DOHH2 (cell line): ENCODE measurements at regions not wholly inside any gene's neighbourhood (a gene's known extent, or its start where the extent isn't known, plus 50 kb on each side); places are given as distances from the start of the nearest gene placed in this dataset.
"Not testable (repeated sequence)": the region's sequence is repeated elsewhere in the genome, so short reads cannot be mapped to it uniquely, and the experiment has no call there.

ENCODE experiments used
- H3F3A ChIP-seq: fragments of 200-600 bp; sonication (generic), shearing (Covaris generic); 2 replicates; pipeline ENCODE4 v1.6.0; 2016; ENCODE audit warnings: antibody characterized with exemption, mild to moderate bottlenecking; ENCODE audit not compliant: control insufficient read depth, insufficient read depth
- H3K27ac ChIP-seq: fragments of 200-600 bp; sonication (generic); 2 replicates; pipeline ENCODE4 v1.5.1; 2014; ENCODE audit warnings: low read depth, mild to moderate bottlenecking, low read length, moderate library complexity
- H3K27me3 ChIP-seq: fragments of 200-600 bp; sonication (generic); 2 replicates; pipeline ENCODE4 v1.6.1; 2014; ENCODE audit warnings: mild to moderate bottlenecking, low read length, mixed read lengths; ENCODE audit not compliant: control insufficient read depth
- H3K36me3 ChIP-seq: fragments of 200-600 bp; sonication (generic); 2 replicates; pipeline ENCODE4 v1.6.1; 2014; ENCODE audit warnings: mild to moderate bottlenecking, low read length, moderate library complexity, mixed read lengths; ENCODE audit not compliant: control insufficient read depth
- H3K4me1 ChIP-seq: fragments of 200-600 bp; sonication (generic); 2 replicates; pipeline ENCODE4 v1.6.1; 2014; ENCODE audit warnings: mild to moderate bottlenecking, low read length, mixed read lengths; ENCODE audit not compliant: control insufficient read depth
- H3K4me2 ChIP-seq: fragments of 200-600 bp; sonication (generic); 2 replicates; pipeline ENCODE4 v1.6.0; 2014; ENCODE audit warnings: mild to moderate bottlenecking, low read length, moderate library complexity
- H3K4me3 ChIP-seq: fragments of 200-600 bp; sonication (generic); 2 replicates; pipeline ENCODE4 v1.5.1; 2014; ENCODE audit warnings: mild to moderate bottlenecking, low read length, mixed read lengths
- H3K79me2 ChIP-seq: fragments of 200-600 bp; sonication (generic); 2 replicates; pipeline ENCODE4 v1.6.1; 2014; ENCODE audit warnings: mild to moderate bottlenecking, low read length, mixed read lengths; ENCODE audit not compliant: control insufficient read depth
- H3K9me2 ChIP-seq: fragments of 200-600 bp; sonication (generic); replicated peaks from 2 replicates; pipeline ENCODE4 v1.6.1; 2014; ENCODE audit warnings: mild to moderate bottlenecking, low read length, mixed read lengths; ENCODE audit not compliant: control insufficient read depth
- H3K9me3 ChIP-seq: fragments of 200-600 bp; sonication (generic); 2 replicates; pipeline ENCODE4 v1.6.1; 2014; ENCODE audit warnings: antibody characterized with exemption, low read length, mixed read lengths; ENCODE audit not compliant: control insufficient read depth, insufficient read depth
- H4K20me1 ChIP-seq: fragments of 200-600 bp; sonication (generic); 2 replicates; pipeline ENCODE4 v1.6.0; 2014; ENCODE audit warnings: low read depth, mild to moderate bottlenecking, antibody characterized with exemption, low read length, moderate library complexity; ENCODE audit not compliant: control insufficient read depth, insufficient read depth
- CTCF ChIP-seq: fragments of 200-600 bp; sonication (generic); IDR thresholded peaks from one replicate; pipeline ENCODE4 v1.5.1; 2014; ENCODE audit warnings: antibody characterized with exemption, mild to moderate bottlenecking, low read depth, low read length; ENCODE audit not compliant: poor library complexity, severe bottlenecking
- EZH2phosphoT487 ChIP-seq: fragments of 200-600 bp; sonication (generic); IDR thresholded peaks from 2 replicates; pipeline ENCODE4 v1.6.1; 2017; ENCODE audit warnings: borderline replicate concordance, mild to moderate bottlenecking, antibody characterized with exemption, low read length, moderate library complexity, mixed read lengths

- Histone ChIP-seq H3F3A (no peaks in the 10 kb centered on the region), H4K20me1 (no peaks in the 10 kb centered on the region), H3K4me1 (no peaks in the 10 kb centered on the region), H3K9me2 (no peaks in the 10 kb centered on the region), H3K27ac (no peak overlapping the region), H3K9me3 (no peaks in the 10 kb centered on the region), H3K36me3 (no peaks in the 10 kb centered on the region), H3K27me3 (no peaks in the 10 kb centered on the region), H3K79me2 (no peaks in the 10 kb centered on the region), H3K4me2 (no peak overlapping the region), H3K4me3 (no peak overlapping the region)
- TF ChIP-seq CTCF: no peak
- no peak for TF ChIP-seq EZH2phosphoT487
Measured at GRCh38 chr5:51811883-51812471, 428.7 kb downstream of the ISL1 start.

- not testable (repeated sequence) for H4K20me1 ChIP-seq, H3K36me3 ChIP-seq, H3K79me2 ChIP-seq, H3K4me3 ChIP-seq, H3F3A ChIP-seq, H3K9me2 ChIP-seq, H3K4me1 ChIP-seq, H3K9me3 ChIP-seq, H3K27ac ChIP-seq, H3K27me3 ChIP-seq, H3K4me2 ChIP-seq
Measured at GRCh38 chr5:51814817-51815216, 431.6 kb downstream of the ISL1 start.

GRCh38 chr5:51816427-51816826, 433.2 kb downstream of the ISL1 start:
- Histone ChIP-seq H3K27ac (no peak overlapping the region), H4K20me1 (no peaks in the 10 kb centered on the region), H3K9me3 (no peaks in the 10 kb centered on the region), H3F3A (no peaks in the 10 kb centered on the region), H3K27me3 (no peaks in the 10 kb centered on the region), H3K4me2 (no peak overlapping the region), H3K9me2 (no peaks in the 10 kb centered on the region), H3K79me2 (no peaks in the 10 kb centered on the region), H3K4me3 (no peak overlapping the region), H3K36me3 (no peaks in the 10 kb centered on the region), H3K4me1 (no peaks in the 10 kb centered on the region)
- TF ChIP-seq CTCF (no peak), EZH2phosphoT487 (no peak)

- Histone ChIP-seq H3F3A (no peaks in the 10 kb centered on the region), H3K4me2 (no peak overlapping the region), H3K4me1 (no peaks in the 10 kb centered on the region), H4K20me1 (no peaks in the 10 kb centered on the region), H3K9me3 (no peaks in the 10 kb centered on the region), H3K36me3 (no peaks in the 10 kb centered on the region), H3K27me3 (no peaks in the 10 kb centered on the region), H3K4me3 (no peak overlapping the region), H3K79me2 (no peaks in the 10 kb centered on the region), H3K27ac (no peak overlapping the region), H3K9me2 (no peaks in the 10 kb centered on the region)
- no peak for TF ChIP-seq EZH2phosphoT487
- no peak for TF ChIP-seq CTCF
Measured at GRCh38 chr5:51821697-51822096, 438.4 kb downstream of the ISL1 start.
